ENCODE measurements at regions not wholly inside any gene's neighbourhood (a gene's known extent, or its start where the extent isn't known, plus 50 kb on each side); places are given as distances from the start of the nearest gene placed in this dataset.

GRCh38 chr13:108000998-108001397 is 214.3 kb downstream of the LIG4 start:
- FAIRE-seq (no peak), DNase-seq (ENCODE audit: low read depth) (no peak)
- H3K27me3 Mint-ChIP-seq (ENCODE audit: low read depth, unreplicated experiment), result peaks cover 2% of the 10 kb centered on the region
- no peaks in the 10 kb centered on the region for H3K4me1 ChIP-seq (ENCODE audit: insufficient read depth, low read length)
- no peak overlapping the region for H3K9ac ChIP-seq (ENCODE audit: low read length)
- no peak overlapping the region for H3K27ac ChIP-seq (ENCODE audit: low read depth, low read length)
- H3K27me3 ChIP-seq (ENCODE audit: insufficient read depth, low read length), result no peaks in the 10 kb centered on the region
- no peak overlapping the region for H3K4me3 Mint-ChIP-seq (ENCODE audit: unreplicated experiment)
- H3K27ac Mint-ChIP-seq (ENCODE audit: unreplicated experiment), result no peak overlapping the region
- no peaks in the 10 kb centered on the region for H3K9me3 ChIP-seq (ENCODE audit: insufficient read depth, low read depth, low read length)
- H2AFZ ChIP-seq (ENCODE audit: low read depth, low read length), result no peak overlapping the region
- no peaks in the 10 kb centered on the region for H3K36me3 ChIP-seq (ENCODE audit: insufficient read depth, low read length)
- H3K4me1 Mint-ChIP-seq (ENCODE audit: low read depth, unreplicated experiment), result no peaks in the 10 kb centered on the region
- H4K20me1 ChIP-seq (ENCODE audit: insufficient read depth, low read length), result no peaks in the 10 kb centered on the region
- no peaks in the 10 kb centered on the region for H3K36me3 Mint-ChIP-seq (ENCODE audit: low read depth, unreplicated experiment)
- no peak for TF ChIP-seq EZH2 (IDR thresholded peaks at IDR 0.05; ENCODE audit: insufficient read depth, low read length)
- TF ChIP-seq, protein P1, sequence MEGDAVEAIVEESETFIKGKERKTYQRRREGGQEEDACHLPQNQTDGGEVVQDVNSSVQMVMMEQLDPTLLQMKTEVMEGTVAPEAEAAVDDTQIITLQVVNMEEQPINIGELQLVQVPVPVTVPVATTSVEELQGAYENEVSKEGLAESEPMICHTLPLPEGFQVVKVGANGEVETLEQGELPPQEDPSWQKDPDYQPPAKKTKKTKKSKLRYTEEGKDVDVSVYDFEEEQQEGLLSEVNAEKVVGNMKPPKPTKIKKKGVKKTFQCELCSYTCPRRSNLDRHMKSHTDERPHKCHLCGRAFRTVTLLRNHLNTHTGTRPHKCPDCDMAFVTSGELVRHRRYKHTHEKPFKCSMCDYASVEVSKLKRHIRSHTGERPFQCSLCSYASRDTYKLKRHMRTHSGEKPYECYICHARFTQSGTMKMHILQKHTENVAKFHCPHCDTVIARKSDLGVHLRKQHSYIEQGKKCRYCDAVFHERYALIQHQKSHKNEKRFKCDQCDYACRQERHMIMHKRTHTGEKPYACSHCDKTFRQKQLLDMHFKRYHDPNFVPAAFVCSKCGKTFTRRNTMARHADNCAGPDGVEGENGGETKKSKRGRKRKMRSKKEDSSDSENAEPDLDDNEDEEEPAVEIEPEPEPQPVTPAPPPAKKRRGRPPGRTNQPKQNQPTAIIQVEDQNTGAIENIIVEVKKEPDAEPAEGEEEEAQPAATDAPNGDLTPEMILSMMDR (IDR thresholded peaks at IDR 0.05; ENCODE audit: insufficient read depth, low read depth, low read length), result no peak
- no peaks in the 10 kb centered on the region for H3K9me3 Mint-ChIP-seq (ENCODE audit: unreplicated experiment)
- no peaks in the 10 kb centered on the region for H3K79me2 ChIP-seq (ENCODE audit: insufficient read depth, low read length)
- H3K4me2 ChIP-seq (ENCODE audit: low read length), result no peak overlapping the region
- H3K4me3 ChIP-seq (ENCODE audit: insufficient read depth, low read depth, low read length), result no peak overlapping the region

- Histone ChIP-seq H3K79me2 (ENCODE audit: insufficient read depth, low read length) (no peaks in the 10 kb centered on the region), H3K36me3 (ENCODE audit: insufficient read depth, low read length) (no peaks in the 10 kb centered on the region), H2AFZ (ENCODE audit: low read depth, low read length) (no peak overlapping the region), H3K27ac (ENCODE audit: low read depth, low read length) (no peak overlapping the region), H3K9ac (ENCODE audit: low read length) (no peak overlapping the region), H3K9me3 (ENCODE audit: insufficient read depth, low read depth, low read length) (no peaks in the 10 kb centered on the region), H3K4me2 (ENCODE audit: low read length) (no peak overlapping the region), H3K27me3 (ENCODE audit: insufficient read depth, low read length) (no peaks in the 10 kb centered on the region), H3K4me1 (ENCODE audit: insufficient read depth, low read length) (no peaks in the 10 kb centered on the region), H4K20me1 (ENCODE audit: insufficient read depth, low read length) (no peaks in the 10 kb centered on the region), H3K4me3 (ENCODE audit: insufficient read depth, low read depth, low read length) (no peak overlapping the region)
- H3K27me3 Mint-ChIP-seq (ENCODE audit: low read depth, unreplicated experiment), result peaks cover 2% of the 10 kb centered on the region
- FAIRE-seq (no peak), DNase-seq (ENCODE audit: low read depth) (no peak)
- H3K4me1 Mint-ChIP-seq (ENCODE audit: low read depth, unreplicated experiment), result no peaks in the 10 kb centered on the region
- no peak overlapping the region for H3K27ac Mint-ChIP-seq (ENCODE audit: unreplicated experiment)
- TF ChIP-seq, protein P1 (IDR thresholded peaks at IDR 0.05; ENCODE audit: insufficient read depth, low read depth, low read length), result no peak
- no peak for TF ChIP-seq EZH2 (IDR thresholded peaks at IDR 0.05; ENCODE audit: insufficient read depth, low read length)
- no peaks in the 10 kb centered on the region for H3K36me3 Mint-ChIP-seq (ENCODE audit: low read depth, unreplicated experiment)
- H3K4me3 Mint-ChIP-seq (ENCODE audit: unreplicated experiment), result no peak overlapping the region
- no peaks in the 10 kb centered on the region for H3K9me3 Mint-ChIP-seq (ENCODE audit: unreplicated experiment)
These were observed 215.6 kb downstream of the LIG4 start for GRCh38 chr13:107999751-108000150.

DNA sequence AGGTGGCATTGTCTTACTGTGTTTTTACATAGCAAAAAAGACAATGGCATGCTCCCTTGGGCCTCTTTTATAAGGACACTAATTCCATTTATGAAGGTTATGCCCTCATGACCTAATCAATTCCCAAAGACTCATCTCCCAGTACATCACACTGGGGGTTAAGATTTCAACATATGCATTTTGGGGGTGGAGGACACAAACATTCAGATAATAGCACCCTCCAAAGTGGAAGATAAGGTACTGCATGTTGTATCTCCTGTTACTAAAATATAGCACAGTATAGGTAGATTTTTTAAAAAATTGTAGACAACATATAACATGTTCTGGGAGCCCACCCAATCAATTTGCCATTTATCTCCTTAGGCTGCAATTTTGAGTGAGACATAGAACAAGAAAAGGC is 221.2 kb downstream of the LIG4 start:
- no peak for TF ChIP-seq EZH2 (IDR thresholded peaks at IDR 0.05; ENCODE audit: insufficient read depth, low read length)
- TF ChIP-seq, protein P1 (IDR thresholded peaks at IDR 0.05; ENCODE audit: insufficient read depth, low read depth, low read length), result no peak
- Histone ChIP-seq H3K9me3 (ENCODE audit: insufficient read depth, low read depth, low read length) (no peaks in the 10 kb centered on the region), H3K36me3 (ENCODE audit: insufficient read depth, low read length) (no peaks in the 10 kb centered on the region), H4K20me1 (ENCODE audit: insufficient read depth, low read length) (no peaks in the 10 kb centered on the region), H3K27ac (ENCODE audit: low read depth, low read length) (no peak overlapping the region), H2AFZ (ENCODE audit: low read depth, low read length) (no peak overlapping the region), H3K27me3 (ENCODE audit: insufficient read depth, low read length) (no peaks in the 10 kb centered on the region), H3K79me2 (ENCODE audit: insufficient read depth, low read length) (no peaks in the 10 kb centered on the region), H3K4me1 (ENCODE audit: insufficient read depth, low read length) (no peaks in the 10 kb centered on the region), H3K4me2 (ENCODE audit: low read length) (no peak overlapping the region), H3K9ac (ENCODE audit: low read length) (no peak overlapping the region), H3K4me3 (ENCODE audit: insufficient read depth, low read depth, low read length) (no peak overlapping the region)
- H3K27me3 Mint-ChIP-seq (ENCODE audit: low read depth, unreplicated experiment), result no peaks in the 10 kb centered on the region
- DNase-seq (ENCODE audit: low read depth), result no peak
- FAIRE-seq, result no peak
- no peak overlapping the region for H3K4me3 Mint-ChIP-seq (ENCODE audit: unreplicated experiment)
- H3K36me3 Mint-ChIP-seq (ENCODE audit: low read depth, unreplicated experiment), result no peaks in the 10 kb centered on the region
- H3K9me3 Mint-ChIP-seq (ENCODE audit: unreplicated experiment), result no peaks in the 10 kb centered on the region
- H3K4me1 Mint-ChIP-seq (ENCODE audit: low read depth, unreplicated experiment), result peaks cover 13% of the 10 kb centered on the region
- H3K27ac Mint-ChIP-seq (ENCODE audit: unreplicated experiment), result no peak overlapping the region

Data from astrocyte (in vitro differentiated cells and primary cell).